ENCODE measurements at regions not wholly inside any gene's neighbourhood (a gene's known extent, or its start where the extent isn't known, plus 50 kb on each side); places are given as distances from the start of the nearest gene placed in this dataset.

DNA sequence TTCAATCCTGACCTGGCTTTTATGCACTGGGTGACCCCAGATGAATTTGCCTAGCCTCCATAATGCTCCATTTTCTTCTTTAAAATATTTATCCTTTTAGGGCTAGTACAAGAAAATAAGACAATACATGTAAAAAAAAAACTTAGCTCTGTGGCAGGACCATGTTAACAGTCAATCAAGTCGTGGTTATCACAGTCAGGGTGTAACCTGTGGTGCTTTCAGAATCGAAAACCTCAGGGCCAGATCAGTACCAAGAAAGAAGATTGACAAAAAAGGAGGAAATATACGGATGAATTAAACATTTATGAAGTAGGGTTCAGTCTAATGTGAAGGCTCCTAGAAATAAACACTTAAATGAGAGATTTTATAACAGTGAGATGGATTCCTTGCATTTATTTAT lies 347.2 kb upstream of the MAF start:
- TF ChIP-seq, protein P1, sequence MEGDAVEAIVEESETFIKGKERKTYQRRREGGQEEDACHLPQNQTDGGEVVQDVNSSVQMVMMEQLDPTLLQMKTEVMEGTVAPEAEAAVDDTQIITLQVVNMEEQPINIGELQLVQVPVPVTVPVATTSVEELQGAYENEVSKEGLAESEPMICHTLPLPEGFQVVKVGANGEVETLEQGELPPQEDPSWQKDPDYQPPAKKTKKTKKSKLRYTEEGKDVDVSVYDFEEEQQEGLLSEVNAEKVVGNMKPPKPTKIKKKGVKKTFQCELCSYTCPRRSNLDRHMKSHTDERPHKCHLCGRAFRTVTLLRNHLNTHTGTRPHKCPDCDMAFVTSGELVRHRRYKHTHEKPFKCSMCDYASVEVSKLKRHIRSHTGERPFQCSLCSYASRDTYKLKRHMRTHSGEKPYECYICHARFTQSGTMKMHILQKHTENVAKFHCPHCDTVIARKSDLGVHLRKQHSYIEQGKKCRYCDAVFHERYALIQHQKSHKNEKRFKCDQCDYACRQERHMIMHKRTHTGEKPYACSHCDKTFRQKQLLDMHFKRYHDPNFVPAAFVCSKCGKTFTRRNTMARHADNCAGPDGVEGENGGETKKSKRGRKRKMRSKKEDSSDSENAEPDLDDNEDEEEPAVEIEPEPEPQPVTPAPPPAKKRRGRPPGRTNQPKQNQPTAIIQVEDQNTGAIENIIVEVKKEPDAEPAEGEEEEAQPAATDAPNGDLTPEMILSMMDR (IDR thresholded peaks at IDR 0.05), result no peak
- TF ChIP-seq EP300 (IDR thresholded peaks at IDR 0.05), result no peak
- no peak for TF ChIP-seq POLR2A (IDR thresholded peaks at IDR 0.05)
